ENCODE measurements at regions not wholly inside any gene's neighbourhood (a gene's known extent, or its start where the extent isn't known, plus 50 kb on each side); places are given as distances from the start of the nearest gene placed in this dataset.

- no peak for TF ChIP-seq POLR2A (IDR thresholded peaks at IDR 0.05)
- no peak for TF ChIP-seq CTCF (IDR thresholded peaks at IDR 0.05)
Measured at GRCh38 chr5:104187656-104188055, 625.1 kb upstream of the NUDT12 start.
